ENCODE measurements at regions not wholly inside any gene's neighbourhood (a gene's known extent, or its start where the extent isn't known, plus 50 kb on each side); places are given as distances from the start of the nearest gene placed in this dataset.

- TF ChIP-seq POLR2A (IDR thresholded peaks at IDR 0.05) (no peak), CTCF (IDR thresholded peaks at IDR 0.05) (no peak)
- peaks cover 5 to 19% of the 10 kb centered on the region in 2 donors for H3K4me1 ChIP-seq
- no peak overlapping the region for H3K27ac ChIP-seq
- no peaks in the 10 kb centered on the region for H3K36me3 ChIP-seq
- intact Hi-C loops (cut with DNase I): no loop called here
- H3K27me3 ChIP-seq: no peaks in the 10 kb centered on the region
- WGBS, 2 donors: 60 to 63% methylated on average over 11 of the region's 11 CpGs
- H3K4me3 ChIP-seq (replicated peaks in 1 of 3): no peak overlapping the region
- H3K9me3 ChIP-seq: no peaks in the 10 kb centered on the region
- DNase-seq: no peak
Observed at GRCh38 chr20:21020659-21021471, 85.3 kb downstream of the LINC00237 start.

- Histone ChIP-seq H3K27ac (no peak overlapping the region), H3K4me1 (peaks cover 5 to 19% of the 10 kb centered on the region in 2 donors), H3K36me3 (no peaks in the 10 kb centered on the region), H3K9me3 (no peaks in the 10 kb centered on the region), H3K27me3 (no peaks in the 10 kb centered on the region), H3K4me3 (replicated peaks in 1 of 3) (no peak overlapping the region)
- TF ChIP-seq CTCF (IDR thresholded peaks at IDR 0.05) (no peak), POLR2A (IDR thresholded peaks at IDR 0.05) (no peak)
- intact Hi-C loops (cut with DNase I): no loop called here
- no peak for DNase-seq
- 66 to 67% methylated on average over 30 to 42 of the region's 42 CpGs for WGBS, 2 donors
Observed at GRCh38 chr20:21019814-21020658, 86.1 kb downstream of the LINC00237 start.

GRCh38 chr20:21019468-21019813 lies 86.7 kb downstream of the LINC00237 start:
- Histone ChIP-seq H3K27ac (no peak overlapping the region), H3K36me3 (no peaks in the 10 kb centered on the region), H3K9me3 (no peaks in the 10 kb centered on the region), H3K4me1 (peaks cover 5 to 19% of the 10 kb centered on the region in 2 donors), H3K4me3 (replicated peaks in 1 of 3) (no peak overlapping the region), H3K27me3 (no peaks in the 10 kb centered on the region)
- TF ChIP-seq POLR2A (IDR thresholded peaks at IDR 0.05): no peak
- TF ChIP-seq CTCF (IDR thresholded peaks at IDR 0.05): no peak
- no peak for DNase-seq
- WGBS, 2 donors: 79 to 89% methylated on average over 10 of the region's 10 CpGs
- intact Hi-C loops (cut with DNase I): no loop called here

GRCh38 chr20:21018576-21018975 lies 87.6 kb downstream of the LINC00237 start:
- WGBS, 2 donors: 47 to 63% methylated on average over 4 of the region's 4 CpGs
- TF ChIP-seq CTCF (IDR thresholded peaks at IDR 0.05) (no peak), POLR2A (IDR thresholded peaks at IDR 0.05) (no peak)
- no peaks in the 10 kb centered on the region for H3K27me3 ChIP-seq
- H3K36me3 ChIP-seq: no peaks in the 10 kb centered on the region
- peaks cover 5 to 19% of the 10 kb centered on the region in 2 donors for H3K4me1 ChIP-seq
- DNase-seq: peak; percentile 82 to 83
- no peaks in the 10 kb centered on the region for H3K9me3 ChIP-seq
- intact Hi-C loops (cut with DNase I): no loop called here
- no peak overlapping the region for H3K4me3 ChIP-seq (replicated peaks in 1 of 3)
- H3K27ac ChIP-seq: peak overlapping the region in 2 of 3 donors; percentile 7 to 13

All from thyroid gland (tissue), 4 donors.